ENCODE measurements at regions not wholly inside any gene's neighbourhood (a gene's known extent, or its start where the extent isn't known, plus 50 kb on each side); places are given as distances from the start of the nearest gene placed in this dataset.

- DNase-seq: no peak
These were observed 268.9 kb downstream of the FLRT2 start for GRCh38 chr14:85798856-85799255.

- DNase-seq: no peak
These were observed 263.6 kb downstream of the FLRT2 start for GRCh38 chr14:85793533-85793932.

- no peak for DNase-seq
These were observed 259.6 kb downstream of the FLRT2 start for GRCh38 chr14:85789506-85789905.

GRCh38 chr14:85788470-85789233 is 258.7 kb downstream of the FLRT2 start:
- no peak for DNase-seq

GRCh38 chr14:85766295-85766694 is 236.4 kb downstream of the FLRT2 start:
- no peak for DNase-seq

- no peak for DNase-seq
These were observed 234.9 kb downstream of the FLRT2 start for GRCh38 chr14:85764822-85765221.

DNA sequence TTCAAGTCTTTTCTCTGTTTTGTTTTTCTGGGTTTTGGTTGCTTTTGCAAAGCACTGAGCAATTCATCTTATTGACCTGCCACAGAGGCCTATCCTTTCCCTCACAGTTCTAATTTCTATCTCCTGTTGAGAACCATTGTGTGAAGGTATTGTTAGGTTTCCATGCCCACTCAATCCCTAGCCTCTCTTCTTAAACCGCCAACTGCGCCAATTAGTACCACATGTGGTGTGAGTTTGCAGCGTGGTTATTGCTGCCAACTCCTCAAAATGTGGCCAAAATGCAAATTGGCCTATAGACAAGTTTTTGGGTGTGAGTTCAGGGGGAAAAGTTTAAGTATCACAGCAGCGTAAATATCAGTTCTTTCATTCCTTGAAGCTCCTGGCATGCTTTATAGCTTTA is 232.6 kb downstream of the FLRT2 start:
- no peak for DNase-seq

- no peak for DNase-seq
These were observed 222.2 kb downstream of the FLRT2 start for GRCh38 chr14:85752175-85752574.

- DNase-seq: no peak
These were observed 214.6 kb downstream of the FLRT2 start for GRCh38 chr14:85744573-85744972.

DNA sequence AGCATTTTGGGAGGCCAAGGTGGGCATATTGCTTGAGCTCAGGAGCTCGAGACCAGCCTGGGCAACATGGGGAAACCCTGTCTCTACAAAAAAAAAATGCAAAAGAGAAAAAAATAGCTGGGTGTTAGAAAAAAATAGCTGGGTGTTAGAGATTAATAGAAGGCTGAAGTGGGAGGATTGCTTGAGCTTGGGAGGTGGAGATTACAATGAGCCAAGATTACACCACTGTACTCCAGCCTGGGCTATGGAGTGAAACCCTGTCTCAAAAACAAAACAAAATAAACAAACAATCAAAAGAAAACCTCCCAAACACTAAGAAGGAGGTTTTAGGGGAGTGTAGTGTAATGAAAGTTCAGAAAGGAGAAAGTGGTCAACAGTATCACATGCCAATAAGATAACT is 202.1 kb downstream of the FLRT2 start:
- no peak for DNase-seq

DNA sequence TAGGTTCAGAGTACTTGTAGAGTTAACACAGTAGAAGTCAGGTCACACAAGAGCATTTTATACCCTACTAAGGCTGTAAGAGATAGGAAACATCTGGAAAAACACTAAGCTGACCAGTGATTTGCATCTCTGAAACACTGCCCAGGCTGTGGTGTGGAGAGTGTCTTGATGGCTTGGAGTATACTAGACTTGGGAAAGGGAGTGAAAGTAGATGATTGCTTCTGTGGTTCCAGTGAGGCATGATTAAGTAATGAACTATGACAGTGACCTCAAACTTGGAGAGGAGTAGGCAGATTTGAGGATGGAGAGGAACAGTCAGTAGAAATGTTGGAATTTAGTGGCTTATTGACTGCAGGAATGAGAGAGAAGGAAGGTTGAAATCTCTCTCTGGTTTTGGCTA is 201.2 kb downstream of the FLRT2 start:
- DNase-seq: no peak

DNA sequence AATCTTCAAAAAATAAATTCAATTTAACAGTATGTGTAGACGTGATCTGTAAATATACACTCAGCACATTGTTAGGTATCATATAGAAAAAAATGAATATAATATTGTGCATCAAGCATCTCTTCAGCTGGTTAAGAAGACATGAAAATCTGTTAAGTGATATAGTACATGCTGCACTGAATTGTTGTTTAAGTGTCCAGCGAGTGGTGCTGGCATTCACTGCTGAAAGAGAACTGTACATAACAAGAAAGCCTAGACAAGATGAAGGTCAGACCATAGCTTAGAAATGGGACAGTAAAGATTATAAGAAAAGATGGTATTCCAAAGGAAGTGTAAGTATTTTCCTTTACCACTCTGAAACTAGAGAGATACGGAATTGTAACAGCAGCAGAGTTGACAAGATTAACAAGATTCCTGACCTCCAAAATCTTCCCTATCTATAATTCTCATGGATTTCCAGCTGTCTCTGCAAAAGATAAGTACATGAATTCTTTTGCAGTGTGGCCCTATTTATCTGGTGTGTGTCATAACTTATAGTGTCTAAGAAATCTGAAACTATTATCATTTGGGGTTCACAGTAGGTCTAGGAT is 198.6 kb downstream of the FLRT2 start:
- no peak for DNase-seq

DNA sequence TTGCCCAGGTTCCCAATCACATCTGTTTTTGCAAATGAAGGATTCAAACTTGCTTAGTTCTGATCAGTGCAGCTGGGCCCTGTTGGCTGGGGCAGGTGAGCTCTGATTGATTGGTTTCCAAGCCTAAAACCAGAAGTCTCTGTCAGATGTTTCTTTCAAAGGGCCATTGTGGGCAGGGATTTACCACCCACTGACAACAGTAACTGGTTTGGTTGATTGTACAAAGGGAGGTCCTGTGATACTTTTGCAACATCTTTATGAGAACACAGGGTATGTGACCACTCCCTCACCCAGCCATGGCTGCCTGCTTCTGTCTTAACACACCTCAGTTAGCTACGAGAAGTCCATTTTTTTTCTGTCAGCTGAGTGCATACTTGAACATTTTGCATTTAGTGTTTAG is 184.1 kb downstream of the FLRT2 start:
- DNase-seq: no peak

GRCh38 chr14:85711620-85712019 is 181.7 kb downstream of the FLRT2 start:
- DNase-seq: no peak

All from NCI-H774 (cell line).